GM19035 (cell line): ENCODE measurements at regions not wholly inside any gene's neighbourhood (a gene's known extent, or its start where the extent isn't known, plus 50 kb on each side); places are given as distances from the start of the nearest gene placed in this dataset.

Experiments used
- ATAC-seq: cut with Tn5 transposase; IDR thresholded peaks from one replicate; pipeline ENCODE4 v1.9.1; 2021; ENCODE audit not compliant: unreplicated experiment

DNA sequence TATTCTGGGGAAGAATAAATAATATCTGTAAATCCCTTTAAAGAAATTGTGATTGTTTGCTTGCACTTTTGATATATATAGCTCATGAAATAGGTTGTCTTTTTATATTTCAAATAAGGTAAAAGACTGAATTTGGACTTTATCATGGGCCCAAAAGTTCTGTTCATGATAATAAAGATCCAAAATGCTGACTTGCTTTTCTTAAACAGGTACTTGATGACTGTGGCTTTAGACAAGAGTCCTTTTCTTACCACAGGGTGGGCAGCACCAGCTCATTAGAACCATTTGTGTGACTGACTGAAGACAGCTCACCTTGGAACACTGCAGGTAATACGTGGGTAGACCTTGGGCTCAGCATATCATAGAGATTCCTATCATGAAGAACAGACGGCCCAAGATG, 432.6 kb downstream of the ETNK1 start:
- ATAC-seq = no peak

DNA sequence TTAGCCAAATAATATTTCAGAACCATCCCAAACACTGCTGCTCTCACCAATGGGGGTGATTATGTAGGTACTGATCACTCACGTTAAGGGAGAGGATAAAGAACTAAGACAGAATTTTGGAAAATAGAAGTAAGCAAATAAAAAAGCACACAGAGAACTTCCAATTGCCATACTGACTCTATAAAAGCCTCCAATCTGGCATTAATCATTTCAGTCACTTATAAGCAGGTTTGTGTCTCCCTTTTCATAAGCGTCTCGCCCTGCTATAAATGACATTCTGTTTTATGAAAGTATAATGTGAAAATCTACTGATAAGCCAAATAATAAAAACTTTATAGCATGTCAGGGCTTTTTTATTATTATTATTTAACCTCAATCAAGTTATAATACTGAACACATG, 435.2 kb downstream of the ETNK1 start:
- ATAC-seq = no peak

DNA sequence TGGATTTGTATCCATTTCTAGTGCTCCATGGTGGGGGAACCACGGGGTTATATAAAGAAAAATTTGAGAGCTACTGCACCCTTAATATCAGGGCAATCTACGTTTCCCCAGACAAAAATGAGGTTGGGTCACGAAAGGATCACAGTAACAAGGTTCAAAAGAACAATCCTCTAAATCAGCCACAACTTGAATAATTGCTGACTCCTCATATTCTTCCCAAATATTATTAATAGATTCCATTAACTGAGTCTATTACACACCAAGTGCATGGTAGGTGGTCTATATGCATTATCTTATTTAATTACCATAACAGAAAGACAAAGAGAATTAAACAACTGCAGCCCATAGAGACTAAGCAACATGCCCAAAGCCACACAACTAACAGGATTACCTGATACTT, 438.2 kb downstream of the ETNK1 start:
- no peak for ATAC-seq

DNA sequence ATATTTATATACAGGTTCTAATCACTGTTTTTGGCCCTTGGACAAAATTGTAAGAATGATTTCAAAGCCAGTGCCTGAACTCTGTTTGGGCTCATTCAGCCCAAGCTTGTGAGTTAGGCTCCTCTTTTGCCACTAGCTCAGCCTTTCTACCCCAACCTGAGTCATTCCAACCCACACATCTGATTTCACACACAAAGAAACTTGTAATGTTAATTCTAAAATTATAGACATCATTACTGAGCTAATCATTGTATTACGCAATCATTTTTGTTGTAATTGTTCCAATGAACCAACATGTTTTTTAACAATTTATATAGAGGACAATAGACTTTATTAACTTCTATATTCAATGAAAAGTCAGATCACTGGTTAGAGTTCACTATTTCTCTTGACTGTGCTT, 441.1 kb downstream of the ETNK1 start:
- ATAC-seq = no peak

DNA sequence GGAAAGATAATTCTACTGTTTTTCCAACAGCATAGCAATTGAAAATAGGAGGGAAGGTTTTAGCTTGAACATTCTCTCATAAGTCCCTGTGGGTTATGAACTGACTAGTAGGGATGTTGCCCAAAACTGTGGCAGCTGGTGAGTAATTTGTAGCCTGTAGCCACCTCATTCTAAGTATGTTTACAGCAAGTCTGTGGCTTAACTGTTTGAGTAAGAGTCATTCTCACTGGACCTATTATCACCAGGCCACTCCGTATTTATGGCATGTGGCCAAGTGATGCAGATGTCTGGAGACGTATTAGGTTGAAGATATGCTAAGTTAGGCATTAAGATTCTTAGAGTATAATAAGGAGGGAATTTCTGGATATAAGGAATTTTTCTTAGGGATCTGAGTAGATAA, 458.3 kb downstream of the ETNK1 start:
- ATAC-seq = peak; percentile 72

DNA sequence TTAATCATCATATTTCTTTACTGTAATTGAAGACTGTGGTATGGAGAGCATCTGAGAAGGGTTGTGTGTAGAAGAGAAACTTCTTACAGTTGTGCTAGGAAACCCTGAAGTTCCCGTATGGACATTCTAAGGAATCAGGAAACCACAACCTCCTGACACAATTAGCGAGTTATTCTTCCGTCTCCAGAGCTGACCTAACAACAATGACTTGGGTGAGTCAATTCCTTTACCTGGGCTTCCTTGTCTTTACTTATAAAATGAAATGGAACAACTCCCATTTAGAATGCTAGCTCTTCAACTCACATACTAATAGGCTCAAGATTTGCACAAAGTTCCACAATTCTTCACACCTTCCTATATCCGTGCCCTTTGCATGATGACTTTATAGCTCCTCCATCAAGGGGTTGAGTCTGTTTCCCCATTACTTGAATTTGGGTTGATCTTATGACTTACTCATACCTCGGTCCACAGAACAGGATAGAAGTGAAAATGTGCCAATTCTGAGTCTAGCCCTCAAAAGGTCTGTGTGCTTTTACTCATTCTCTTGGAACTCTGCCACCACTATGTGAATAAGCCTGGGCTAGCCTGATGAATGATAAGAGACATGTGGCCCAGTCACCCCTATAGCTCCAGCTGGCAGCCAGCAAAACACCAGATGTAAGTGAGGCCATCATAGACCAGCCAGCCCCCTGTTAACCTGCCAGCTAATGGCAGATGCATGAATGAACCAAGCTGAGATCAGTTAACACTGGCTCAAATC, 459.4 kb downstream of the ETNK1 start:
- no peak for ATAC-seq

DNA sequence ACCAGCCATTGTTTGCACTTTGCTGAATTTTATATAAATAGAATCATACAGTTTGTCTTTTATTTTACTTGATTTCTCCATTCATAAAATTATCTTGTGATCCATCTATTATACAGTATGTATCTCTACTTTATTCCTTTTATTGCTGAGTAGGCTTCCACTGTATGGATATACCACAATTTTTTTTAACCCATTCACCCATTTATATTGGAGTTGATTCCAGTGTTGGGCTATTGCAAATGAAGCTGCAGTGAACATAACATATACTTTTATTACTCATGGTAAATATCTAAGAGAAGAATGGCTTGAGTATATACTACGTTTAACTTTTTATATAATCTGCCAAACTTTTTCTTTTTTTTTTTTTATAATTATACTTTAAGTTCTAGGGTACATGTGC, 463.6 kb downstream of the ETNK1 start:
- no peak for ATAC-seq

DNA sequence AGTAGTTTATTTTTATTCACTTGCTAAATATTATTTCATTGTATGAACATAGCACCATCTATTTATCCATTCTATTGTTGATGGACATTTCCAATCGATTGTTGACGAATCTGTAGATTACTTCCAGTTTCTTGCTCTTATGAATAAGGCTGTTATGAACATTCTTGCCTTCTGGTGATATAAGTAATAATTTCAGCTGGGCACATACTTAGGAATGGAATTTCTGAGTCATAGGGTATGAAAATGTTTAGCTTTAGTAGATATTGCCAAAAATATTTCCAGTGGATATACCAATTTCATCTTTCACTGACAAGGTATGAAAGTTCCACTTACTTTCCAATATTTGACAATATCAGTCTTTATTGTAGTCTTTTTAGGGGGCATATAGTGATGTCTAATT, 468.5 kb downstream of the ETNK1 start:
- no peak for ATAC-seq

DNA sequence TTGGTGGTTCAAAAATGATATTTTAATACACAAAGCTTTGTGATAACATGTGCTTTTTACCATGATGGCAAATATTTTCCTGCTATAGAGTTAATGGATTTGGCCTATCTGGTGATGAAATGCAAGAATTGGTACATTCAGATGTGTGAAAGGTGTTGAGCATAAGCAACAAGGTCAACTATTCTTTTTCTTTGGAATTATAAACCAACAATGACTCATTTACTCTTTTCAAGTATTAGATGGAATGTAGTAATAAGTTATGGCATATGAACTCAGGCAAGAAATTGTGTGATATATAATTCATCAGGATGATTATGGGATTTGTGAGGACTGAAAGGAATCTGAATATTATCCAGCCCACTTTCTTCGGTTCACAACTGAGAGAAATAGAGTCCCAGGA, 471.4 kb downstream of the ETNK1 start:
- no peak for ATAC-seq

DNA sequence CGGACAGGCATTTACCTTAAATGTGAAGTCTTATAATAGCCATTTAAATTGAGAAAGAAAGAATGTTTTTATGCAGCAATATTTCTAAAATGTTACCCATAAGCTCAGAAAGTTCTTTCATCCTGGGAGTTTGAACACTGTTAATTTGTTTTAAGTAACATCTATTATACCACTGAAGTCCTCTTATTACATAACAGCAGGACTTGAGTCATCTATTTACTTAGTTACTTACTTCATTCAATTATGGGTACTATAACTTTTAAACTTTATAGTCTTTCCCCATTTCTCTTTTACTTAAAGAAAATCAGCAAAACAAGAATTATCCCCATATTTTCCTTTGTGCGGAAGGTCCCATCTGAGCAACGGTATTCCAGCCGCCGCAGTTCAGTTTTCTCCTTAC, 473.1 kb downstream of the ETNK1 start:
- no peak for ATAC-seq

DNA sequence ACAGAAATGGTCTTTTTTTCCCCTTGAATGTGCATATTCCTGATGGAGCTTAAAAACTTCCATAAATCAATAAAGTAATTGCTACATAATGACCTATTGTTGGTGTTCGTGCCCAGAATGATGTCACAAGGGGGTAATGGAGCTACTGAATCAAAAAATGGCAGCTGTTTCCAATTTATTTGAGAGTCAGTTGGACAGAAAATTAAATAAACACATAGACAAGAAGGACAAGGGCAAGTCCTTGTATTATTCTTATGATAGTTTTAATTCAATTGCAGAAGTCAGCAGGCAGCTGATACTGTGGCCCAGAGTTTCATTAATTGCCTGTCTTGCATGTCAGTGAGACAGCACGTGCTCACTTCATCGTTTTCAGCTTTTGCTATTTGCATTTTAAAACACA, 473.5 kb downstream of the ETNK1 start:
- ATAC-seq = no peak

DNA sequence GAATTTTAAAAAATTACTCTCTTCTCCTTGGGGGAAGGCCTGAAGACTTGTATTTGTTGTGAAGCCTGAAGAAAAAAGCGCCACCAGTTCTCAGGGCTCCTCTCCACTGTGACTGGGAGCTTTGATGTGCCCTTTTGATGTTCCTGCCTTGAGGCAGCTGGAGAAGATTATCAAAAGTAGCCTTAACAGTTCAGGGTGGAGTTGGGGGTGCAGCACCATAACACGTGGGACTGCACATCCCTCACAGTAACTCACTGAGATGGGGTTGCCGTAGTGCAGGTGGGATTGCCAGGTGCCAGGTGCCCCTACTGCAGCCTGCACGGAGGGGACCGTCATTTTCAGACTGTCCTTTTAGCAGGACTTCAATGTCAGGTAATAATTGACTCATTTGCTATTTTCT, 474.1 kb downstream of the ETNK1 start:
- ATAC-seq = no peak

DNA sequence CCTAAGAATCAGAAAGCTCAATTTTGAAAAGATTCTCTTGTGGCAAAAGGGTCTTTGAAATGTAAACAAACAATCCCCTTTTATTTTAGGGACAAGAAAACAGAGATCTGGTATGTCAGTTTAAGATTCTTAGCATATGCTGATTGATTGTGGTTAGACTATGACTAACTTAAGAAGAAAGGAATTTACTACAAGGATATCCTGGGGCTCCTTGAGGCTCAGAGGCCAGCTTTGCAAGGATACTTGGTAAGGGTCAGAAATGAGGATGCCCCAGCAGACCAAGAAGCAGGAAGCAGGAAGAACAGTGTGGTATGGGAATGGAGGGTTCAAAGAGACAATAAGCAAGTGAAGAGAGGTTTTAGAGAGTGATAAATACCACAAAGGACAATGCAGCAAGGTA, 474.6 kb downstream of the ETNK1 start:
- no peak for ATAC-seq

DNA sequence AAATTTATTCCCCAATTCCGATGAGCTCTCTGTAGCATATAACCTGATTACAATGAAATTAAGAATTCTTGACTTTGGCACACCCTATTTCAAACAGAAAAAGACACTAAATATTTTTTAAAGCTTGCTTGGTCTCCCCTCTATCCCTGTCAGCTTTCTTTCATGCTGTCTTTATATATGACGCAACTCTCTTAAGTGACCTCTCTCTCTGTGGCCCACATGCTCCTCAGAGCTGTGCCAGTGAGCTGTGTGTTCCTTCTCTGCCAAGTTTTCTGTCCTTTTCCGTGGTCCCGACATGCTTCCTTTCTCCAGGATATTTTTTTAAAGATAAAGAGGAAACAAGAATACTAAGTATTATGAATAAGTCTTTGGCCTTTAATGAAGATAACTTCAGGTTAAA, 484.0 kb downstream of the ETNK1 start:
- no peak for ATAC-seq

DNA sequence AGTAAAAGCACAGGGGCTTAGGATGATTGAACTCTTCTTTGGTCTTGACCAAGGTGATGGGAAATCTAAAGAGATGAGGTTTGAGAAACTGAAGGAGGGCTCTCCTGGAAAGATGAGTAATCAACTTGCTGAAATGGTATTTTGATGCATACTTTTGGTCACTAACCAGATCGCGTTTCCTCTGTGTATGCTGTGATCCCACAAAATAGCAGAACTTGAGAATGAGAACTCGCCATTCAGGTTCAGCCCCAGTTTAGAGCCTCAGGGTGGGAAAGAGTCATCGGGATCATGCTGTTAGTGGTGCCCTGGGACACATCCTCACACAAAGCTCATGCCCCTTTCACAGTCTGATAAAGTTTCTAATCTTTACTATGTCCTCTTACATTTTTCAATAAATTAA, 488.8 kb downstream of the ETNK1 start:
- no peak for ATAC-seq

DNA sequence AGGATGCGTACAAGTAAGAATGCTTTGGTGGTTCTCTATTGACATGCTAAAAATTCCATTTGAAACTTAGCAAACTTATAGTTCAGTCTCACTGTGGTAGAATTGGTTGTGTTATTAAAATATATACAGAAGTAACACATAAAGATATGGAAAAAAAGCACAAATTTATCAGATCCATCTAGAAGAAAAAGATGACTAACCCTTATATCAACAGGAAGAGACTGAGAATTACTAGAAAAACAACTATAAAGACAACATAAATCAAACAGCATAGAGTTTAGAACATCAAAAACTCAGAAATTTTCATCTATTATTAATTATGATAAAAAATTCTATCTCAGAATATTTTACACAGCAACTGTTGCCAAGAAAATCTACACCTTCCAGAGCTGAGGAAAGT, 491.0 kb downstream of the ETNK1 start:
- ATAC-seq = no peak

DNA sequence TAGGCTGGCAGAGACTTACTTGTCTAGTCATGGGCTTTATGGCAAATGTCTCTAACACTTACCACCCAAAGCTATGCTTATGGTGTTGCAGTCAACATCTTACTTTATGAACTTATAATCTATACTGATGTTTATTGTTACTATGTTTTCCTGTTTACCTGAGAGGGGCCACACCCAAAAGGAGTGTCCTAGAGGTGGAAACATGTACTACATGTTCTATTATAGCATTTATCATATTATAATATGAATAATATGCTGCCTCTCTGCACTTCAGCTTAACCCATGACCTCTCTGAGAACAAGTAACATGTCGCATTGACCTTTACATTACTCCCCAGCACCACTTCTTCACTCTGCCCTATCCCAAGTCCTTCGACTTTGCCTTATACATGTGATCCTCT, 501.8 kb downstream of the ETNK1 start:
- ATAC-seq = no peak

DNA sequence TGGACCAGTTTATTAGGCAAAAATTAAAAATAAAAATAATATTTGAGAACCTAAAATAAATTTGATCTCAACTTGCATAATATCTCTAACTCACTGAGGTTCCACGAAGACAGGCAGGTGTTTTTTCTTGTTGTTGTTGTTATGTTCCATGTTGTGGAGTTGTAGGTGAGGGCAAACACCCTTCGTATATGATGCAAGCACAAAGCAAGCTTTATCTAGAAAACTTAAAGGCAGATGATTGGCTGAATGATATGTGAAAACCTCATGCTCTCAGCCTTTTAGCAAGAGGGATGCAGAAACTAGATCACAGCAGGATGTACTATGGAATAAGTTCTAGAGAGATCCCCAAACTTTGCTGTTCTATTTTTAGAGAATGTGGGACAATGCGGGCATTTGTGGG, 502.7 kb downstream of the ETNK1 start:
- no peak for ATAC-seq

DNA sequence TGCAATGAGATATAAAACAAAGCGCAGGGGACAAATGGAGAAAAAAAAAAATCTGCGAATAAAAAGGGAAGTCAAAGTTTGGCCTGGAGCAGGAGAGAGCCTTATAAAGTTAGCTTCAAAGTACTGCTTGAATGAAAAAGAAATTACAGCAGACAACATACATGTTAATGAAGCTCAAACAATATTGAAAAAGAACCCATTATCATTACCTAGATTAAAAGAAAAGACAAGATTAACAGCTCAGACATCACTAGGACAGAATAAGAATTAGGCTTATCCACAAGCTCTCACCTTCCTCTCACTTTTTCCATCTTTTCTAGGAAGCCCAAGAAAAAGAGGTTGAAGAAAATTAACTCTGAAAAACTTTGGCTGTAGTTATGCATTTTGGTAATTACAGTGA, 503.5 kb downstream of the ETNK1 start:
- no peak for ATAC-seq

DNA sequence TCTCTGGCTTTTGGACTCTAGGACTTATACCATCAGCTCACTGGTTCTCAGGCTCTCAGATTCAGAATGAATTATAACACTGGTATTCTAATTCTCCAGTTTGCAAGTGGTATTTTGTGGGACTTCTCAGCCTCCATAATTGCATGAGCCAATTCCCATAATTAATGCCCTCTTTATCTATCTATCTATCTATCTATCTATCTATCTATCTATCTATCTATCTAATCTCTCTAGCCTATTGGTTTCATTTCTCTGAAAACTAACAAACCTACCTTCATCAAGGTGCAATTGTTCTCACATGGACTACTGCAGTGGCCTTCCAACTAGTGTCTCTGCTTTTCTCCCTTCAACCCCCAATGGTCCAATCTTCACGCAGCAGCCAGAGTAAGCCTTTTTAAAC, 507.4 kb downstream of the ETNK1 start:
- ATAC-seq = no peak

DNA sequence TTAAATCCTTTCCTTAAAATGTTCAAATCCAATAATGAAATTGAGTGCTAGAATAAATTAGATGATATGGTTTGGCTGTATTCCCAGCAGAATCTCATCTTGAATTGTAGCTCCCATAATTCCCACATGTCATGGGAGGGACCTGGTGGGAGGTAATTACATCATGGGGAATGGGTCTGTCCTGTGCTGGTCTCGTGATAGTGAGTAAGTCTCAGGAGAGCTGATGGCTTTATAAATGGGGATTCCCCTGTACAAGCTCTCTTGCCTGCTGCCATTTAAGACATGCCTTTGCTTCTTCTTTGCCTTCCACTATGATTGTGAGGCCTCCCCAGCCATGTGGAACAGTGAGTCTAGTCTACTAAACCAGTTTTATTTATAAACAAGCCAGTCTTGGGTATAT, 508.5 kb downstream of the ETNK1 start:
- no peak for ATAC-seq

DNA sequence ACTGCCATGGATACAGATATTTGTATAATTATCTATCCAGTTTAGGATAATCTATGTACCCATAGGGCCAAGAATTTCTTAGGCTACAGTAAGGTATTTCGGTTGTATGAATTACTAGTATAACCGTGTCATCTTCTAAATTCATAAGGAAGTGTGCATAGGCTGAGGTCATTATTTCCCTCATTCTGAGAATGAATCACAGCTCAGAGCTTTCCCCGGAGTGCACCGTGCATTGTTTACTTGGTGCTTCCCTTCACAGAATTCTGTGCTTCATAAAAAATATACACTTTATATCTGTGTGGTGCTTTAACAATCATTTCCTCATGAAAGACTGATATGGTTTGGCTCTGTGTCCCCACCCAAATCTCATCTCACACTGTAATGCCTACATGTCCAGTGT, 514.1 kb downstream of the ETNK1 start:
- ATAC-seq = no peak

DNA sequence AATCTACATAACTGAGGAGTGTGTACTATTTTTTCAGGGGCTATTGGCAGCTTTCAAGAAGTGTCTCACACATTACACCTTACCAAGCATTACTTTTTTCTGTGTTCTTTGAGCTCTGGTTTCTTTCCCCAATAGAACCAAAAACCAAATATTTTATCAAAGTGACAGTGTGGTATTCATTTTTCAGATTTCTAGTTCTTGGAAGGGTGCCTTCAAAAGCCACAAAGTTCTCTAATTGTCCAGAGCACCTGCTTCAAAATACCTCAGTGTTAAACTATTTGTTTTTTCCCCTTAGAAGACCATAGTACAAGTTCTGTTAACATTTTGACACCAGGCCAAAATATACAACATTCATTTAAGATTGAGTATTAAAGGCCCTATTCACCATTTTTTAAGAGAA, 515.7 kb downstream of the ETNK1 start:
- ATAC-seq = no peak

DNA sequence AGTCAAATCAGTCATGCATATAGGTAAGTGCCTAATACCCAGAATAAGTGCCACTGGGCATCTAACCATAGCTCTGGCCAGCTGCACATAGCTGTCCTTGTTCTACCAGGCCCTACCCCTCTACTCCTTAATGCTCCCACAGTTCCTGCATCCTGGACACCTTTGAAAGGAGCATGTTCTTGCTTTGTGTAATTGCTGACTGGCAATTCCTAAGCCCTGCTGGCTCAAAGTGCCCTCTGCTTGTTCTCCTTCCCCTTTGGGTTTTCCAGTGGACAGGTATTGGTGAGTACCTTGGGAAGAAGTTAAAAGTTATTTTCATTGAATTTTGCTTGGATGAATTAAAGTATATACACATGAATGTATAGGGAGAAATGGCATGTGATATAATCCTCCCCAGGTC, 516.4 kb downstream of the ETNK1 start:
- ATAC-seq = no peak
